ENCODE measurements at regions not wholly inside any gene's neighbourhood (a gene's known extent, or its start where the extent isn't known, plus 50 kb on each side); places are given as distances from the start of the nearest gene placed in this dataset.
"Not testable (repeated sequence)": the region's sequence is repeated elsewhere in the genome, so short reads cannot be mapped to it uniquely, and the experiment has no call there.

- no peaks in the 10 kb centered on the region for H3K27me3 Mint-ChIP-seq
- H3K4me3 Mint-ChIP-seq = no peak overlapping the region
- no peaks in the 10 kb centered on the region for H3K9me3 Mint-ChIP-seq
- ATAC-seq = no peak
- no peaks in the 10 kb centered on the region for H3K4me1 Mint-ChIP-seq
- no peak overlapping the region for H3K27ac Mint-ChIP-seq
- no peaks in the 10 kb centered on the region for H3K36me3 Mint-ChIP-seq
These were observed 67.6 kb upstream of the GUCY1A1 start for GRCh38 chr4:155599085-155599484.

GRCh38 chr4:155597933-155598451 is 68.7 kb upstream of the GUCY1A1 start:
- no peaks in the 10 kb centered on the region for H3K4me1 Mint-ChIP-seq
- no peaks in the 10 kb centered on the region for H3K36me3 Mint-ChIP-seq
- H3K27me3 Mint-ChIP-seq = no peaks in the 10 kb centered on the region
- H3K27ac Mint-ChIP-seq = no peak overlapping the region
- H3K9me3 Mint-ChIP-seq = no peaks in the 10 kb centered on the region
- no peak overlapping the region for H3K4me3 Mint-ChIP-seq
- ATAC-seq = no peak

GRCh38 chr4:155597281-155597680 is 69.4 kb upstream of the GUCY1A1 start:
- no peaks in the 10 kb centered on the region for H3K36me3 Mint-ChIP-seq
- H3K4me1 Mint-ChIP-seq = no peaks in the 10 kb centered on the region
- H3K27ac Mint-ChIP-seq = no peak overlapping the region
- no peaks in the 10 kb centered on the region for H3K27me3 Mint-ChIP-seq
- no peak for ATAC-seq
- H3K9me3 Mint-ChIP-seq = no peaks in the 10 kb centered on the region
- H3K4me3 Mint-ChIP-seq = no peak overlapping the region

- Mint-ChIP-seq H3K27ac (no peak overlapping the region), H3K27me3 (no peaks in the 10 kb centered on the region), H3K36me3 (no peaks in the 10 kb centered on the region), H3K4me3 (no peak overlapping the region), H3K9me3 (peaks cover 3% of the 10 kb centered on the region), H3K4me1 (no peaks in the 10 kb centered on the region)
- no peak for ATAC-seq
These were observed 72.9 kb upstream of the GUCY1A1 start for GRCh38 chr4:155593793-155594192.

GRCh38 chr4:155592938-155593297 is 73.7 kb upstream of the GUCY1A1 start:
- Mint-ChIP-seq H3K4me3 (no peak overlapping the region), H3K9me3 (peaks cover 3% of the 10 kb centered on the region), H3K27me3 (no peaks in the 10 kb centered on the region), H3K27ac (no peak overlapping the region), H3K4me1 (no peaks in the 10 kb centered on the region), H3K36me3 (no peaks in the 10 kb centered on the region)
- ATAC-seq = no peak

GRCh38 chr4:155592179-155592937 is 74.3 kb upstream of the GUCY1A1 start:
- H3K36me3 Mint-ChIP-seq = no peaks in the 10 kb centered on the region
- no peaks in the 10 kb centered on the region for H3K27me3 Mint-ChIP-seq
- ATAC-seq = no peak
- no peaks in the 10 kb centered on the region for H3K4me1 Mint-ChIP-seq
- peaks cover 3% of the 10 kb centered on the region for H3K9me3 Mint-ChIP-seq
- H3K27ac Mint-ChIP-seq = no peak overlapping the region
- H3K4me3 Mint-ChIP-seq = no peak overlapping the region

- no peaks in the 10 kb centered on the region for H3K27me3 Mint-ChIP-seq
- no peak for ATAC-seq
- H3K27ac Mint-ChIP-seq = no peak overlapping the region
- no peaks in the 10 kb centered on the region for H3K4me1 Mint-ChIP-seq
- H3K36me3 Mint-ChIP-seq = no peaks in the 10 kb centered on the region
- H3K9me3 Mint-ChIP-seq = peaks cover 3% of the 10 kb centered on the region
- no peak overlapping the region for H3K4me3 Mint-ChIP-seq
These were observed 74.9 kb upstream of the GUCY1A1 start for GRCh38 chr4:155591738-155592143.

- no peak overlapping the region for H3K4me3 Mint-ChIP-seq
- H3K4me1 Mint-ChIP-seq = no peaks in the 10 kb centered on the region
- no peak for ATAC-seq
- no peaks in the 10 kb centered on the region for H3K27me3 Mint-ChIP-seq
- no peaks in the 10 kb centered on the region for H3K36me3 Mint-ChIP-seq
- peaks cover 3% of the 10 kb centered on the region for H3K9me3 Mint-ChIP-seq
- H3K27ac Mint-ChIP-seq = no peak overlapping the region
These were observed 75.7 kb upstream of the GUCY1A1 start for GRCh38 chr4:155590796-155591585.

- no peak overlapping the region for H3K27ac Mint-ChIP-seq
- H3K4me1 Mint-ChIP-seq = no peaks in the 10 kb centered on the region
- peaks cover 3% of the 10 kb centered on the region for H3K9me3 Mint-ChIP-seq
- no peak overlapping the region for H3K4me3 Mint-ChIP-seq
- ATAC-seq = no peak
- H3K36me3 Mint-ChIP-seq = no peaks in the 10 kb centered on the region
- H3K27me3 Mint-ChIP-seq = no peaks in the 10 kb centered on the region
These were observed 78.2 kb upstream of the GUCY1A1 start for GRCh38 chr4:155588437-155588836.

- no peak overlapping the region for H3K4me3 Mint-ChIP-seq
- no peak overlapping the region for H3K27ac Mint-ChIP-seq
- no peaks in the 10 kb centered on the region for H3K36me3 Mint-ChIP-seq
- H3K27me3 Mint-ChIP-seq = no peaks in the 10 kb centered on the region
- no peak for ATAC-seq
- H3K9me3 Mint-ChIP-seq = peaks cover 3% of the 10 kb centered on the region
- no peaks in the 10 kb centered on the region for H3K4me1 Mint-ChIP-seq
These were observed 78.9 kb upstream of the GUCY1A1 start for GRCh38 chr4:155587766-155588165.

GRCh38 chr4:155582971-155583437 is 83.6 kb upstream of the GUCY1A1 start:
- ATAC-seq = no peak
- Mint-ChIP-seq H3K4me1 (no peaks in the 10 kb centered on the region), H3K4me3 (no peak overlapping the region), H3K36me3 (no peaks in the 10 kb centered on the region), H3K9me3 (no peaks in the 10 kb centered on the region), H3K27me3 (no peaks in the 10 kb centered on the region), H3K27ac (no peak overlapping the region)

- no peaks in the 10 kb centered on the region for H3K36me3 Mint-ChIP-seq
These were observed 84.6 kb upstream of the GUCY1A1 start for GRCh38 chr4:155582041-155582440.

GRCh38 chr4:155578726-155579370 is 87.8 kb upstream of the GUCY1A1 start:
- Mint-ChIP-seq H3K9me3 (no peaks in the 10 kb centered on the region), H3K27ac (no peak overlapping the region), H3K27me3 (no peaks in the 10 kb centered on the region), H3K4me3 (no peak overlapping the region), H3K4me1 (no peaks in the 10 kb centered on the region), H3K36me3 (no peaks in the 10 kb centered on the region)
- no peak for ATAC-seq

More at GRCh38 chr4:155582041-155582440, 84.6 kb upstream of the GUCY1A1 start:
- Mint-ChIP-seq H3K27me3 (no peaks in the 10 kb centered on the region), H3K27ac (no peak overlapping the region), H3K4me3 (no peak overlapping the region), H3K9me3 (no peaks in the 10 kb centered on the region), H3K4me1 (no peaks in the 10 kb centered on the region)
- no peak for ATAC-seq

GRCh38 chr4:155578219-155578618 is 88.4 kb upstream of the GUCY1A1 start:
- H3K27me3 Mint-ChIP-seq = no peaks in the 10 kb centered on the region
- ATAC-seq = no peak
- no peaks in the 10 kb centered on the region for H3K36me3 Mint-ChIP-seq
- no peak overlapping the region for H3K4me3 Mint-ChIP-seq
- H3K4me1 Mint-ChIP-seq = no peaks in the 10 kb centered on the region
- H3K27ac Mint-ChIP-seq = no peak overlapping the region
- H3K9me3 Mint-ChIP-seq = no peaks in the 10 kb centered on the region

GRCh38 chr4:155574329-155574728 is 92.3 kb upstream of the GUCY1A1 start:
- H3K4me3 Mint-ChIP-seq, H3K4me1 Mint-ChIP-seq, ATAC-seq, H3K27me3 Mint-ChIP-seq, H3K27ac Mint-ChIP-seq, H3K36me3 Mint-ChIP-seq, H3K9me3 Mint-ChIP-seq: not testable (repeated sequence)
